GM12874 (cell line): ENCODE measurements at regions not wholly inside any gene's neighbourhood (a gene's known extent, or its start where the extent isn't known, plus 50 kb on each side); places are given as distances from the start of the nearest gene placed in this dataset.

Experiments
- CTCF ChIP-seq: IDR thresholded peaks from 2 replicates; pipeline ENCODE4 v1.5.1; 2011; ENCODE audit warnings: low read depth, mild to moderate bottlenecking, control low read depth, low read length, moderate library complexity; ENCODE audit not compliant: insufficient read depth

GRCh38 chr5:12985142-12985541 is 959.3 kb downstream of the DNAH5 start:
- no peak for TF ChIP-seq CTCF

- no peak for TF ChIP-seq CTCF
Measured at GRCh38 chr5:12974856-12975255, 969.6 kb downstream of the DNAH5 start.

GRCh38 chr5:12965804-12966203 is 978.7 kb downstream of the DNAH5 start:
- TF ChIP-seq CTCF: no peak

DNA sequence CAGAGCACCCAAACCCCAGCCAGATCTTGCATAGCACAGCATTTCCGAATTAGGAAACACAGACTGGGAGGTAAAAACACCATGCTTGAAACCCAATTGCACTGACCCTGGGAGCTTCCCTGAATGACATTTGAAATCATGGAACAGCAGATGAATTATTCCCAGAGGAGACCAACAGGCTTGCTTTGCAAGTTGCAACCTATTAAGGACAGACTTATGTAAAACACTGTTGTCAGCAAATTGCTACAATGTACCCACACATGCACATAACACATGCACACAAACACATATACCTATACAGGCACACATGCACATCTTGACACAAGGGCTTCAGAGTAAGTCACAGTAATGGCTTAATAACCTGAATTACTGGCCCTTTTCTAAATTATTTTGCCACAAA is 984.8 kb downstream of the DNAH5 start:
- no peak for TF ChIP-seq CTCF

DNA sequence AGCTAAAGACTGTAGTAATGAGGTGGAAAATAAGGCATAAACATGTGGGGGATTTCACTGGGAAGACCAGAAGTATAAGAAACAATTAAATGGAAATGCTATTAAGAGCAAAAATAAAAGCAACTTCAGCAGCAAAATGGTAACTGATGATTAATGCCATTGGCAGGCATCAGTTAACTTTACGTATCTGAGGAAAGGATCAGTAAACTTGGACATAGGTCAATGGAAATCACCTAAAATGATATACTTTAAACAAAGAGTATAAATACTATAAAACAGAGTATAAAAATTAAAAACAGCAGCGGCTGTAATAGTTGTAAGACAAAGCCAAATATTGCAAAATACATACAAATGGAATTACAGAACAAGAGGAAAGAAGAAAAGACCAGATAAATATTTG is 992.1 kb downstream of the DNAH5 start:
- TF ChIP-seq CTCF: no peak

- no peak for TF ChIP-seq CTCF
Measured at GRCh38 chr5:12951846-12952245, 992.6 kb downstream of the DNAH5 start.

GRCh38 chr5:12947379-12947778 is 997.1 kb downstream of the DNAH5 start:
- TF ChIP-seq CTCF: no peak

DNA sequence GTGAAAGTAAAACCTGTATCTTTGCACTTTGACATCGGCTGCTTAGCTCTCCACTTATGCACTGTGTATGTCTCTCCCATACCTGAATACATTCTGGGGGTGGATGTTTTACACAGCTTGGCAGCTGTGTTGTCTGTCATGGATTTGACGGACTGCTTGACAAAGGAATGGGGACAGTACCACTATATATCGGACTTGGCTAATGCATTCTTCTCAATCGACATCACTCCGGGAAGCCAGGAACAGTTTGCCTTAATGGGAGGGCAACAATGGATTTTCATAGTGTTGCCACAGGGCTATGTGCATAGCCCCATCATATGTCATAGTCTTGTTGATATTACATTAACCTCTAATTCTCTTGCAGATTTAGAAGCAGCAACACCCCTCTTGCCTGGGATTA is 1008.3 kb downstream of the DNAH5 start:
- TF ChIP-seq CTCF: no peak
